ENCODE measurements at regions not wholly inside any gene's neighbourhood (a gene's known extent, or its start where the extent isn't known, plus 50 kb on each side); places are given as distances from the start of the nearest gene placed in this dataset.

DNA sequence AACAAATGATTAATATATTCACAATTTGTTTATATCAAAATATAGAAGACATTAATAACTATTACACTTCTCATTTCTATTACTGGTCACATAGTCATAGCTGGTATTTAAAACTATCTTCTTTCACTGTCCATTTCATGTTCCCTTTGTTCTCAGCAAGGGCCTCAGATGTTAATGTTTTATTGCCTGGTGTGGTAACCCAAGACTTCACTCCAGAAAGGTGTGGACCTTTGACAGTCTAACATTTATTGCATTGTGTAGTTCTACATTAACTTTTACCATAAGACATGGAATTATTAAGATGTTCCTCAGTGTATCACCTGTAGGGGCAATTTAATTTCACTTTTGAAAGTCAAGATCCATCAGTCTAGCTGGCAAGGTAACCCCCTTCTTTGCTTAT is 691.3 kb downstream of the SQOR start:
- TF ChIP-seq, protein P1, sequence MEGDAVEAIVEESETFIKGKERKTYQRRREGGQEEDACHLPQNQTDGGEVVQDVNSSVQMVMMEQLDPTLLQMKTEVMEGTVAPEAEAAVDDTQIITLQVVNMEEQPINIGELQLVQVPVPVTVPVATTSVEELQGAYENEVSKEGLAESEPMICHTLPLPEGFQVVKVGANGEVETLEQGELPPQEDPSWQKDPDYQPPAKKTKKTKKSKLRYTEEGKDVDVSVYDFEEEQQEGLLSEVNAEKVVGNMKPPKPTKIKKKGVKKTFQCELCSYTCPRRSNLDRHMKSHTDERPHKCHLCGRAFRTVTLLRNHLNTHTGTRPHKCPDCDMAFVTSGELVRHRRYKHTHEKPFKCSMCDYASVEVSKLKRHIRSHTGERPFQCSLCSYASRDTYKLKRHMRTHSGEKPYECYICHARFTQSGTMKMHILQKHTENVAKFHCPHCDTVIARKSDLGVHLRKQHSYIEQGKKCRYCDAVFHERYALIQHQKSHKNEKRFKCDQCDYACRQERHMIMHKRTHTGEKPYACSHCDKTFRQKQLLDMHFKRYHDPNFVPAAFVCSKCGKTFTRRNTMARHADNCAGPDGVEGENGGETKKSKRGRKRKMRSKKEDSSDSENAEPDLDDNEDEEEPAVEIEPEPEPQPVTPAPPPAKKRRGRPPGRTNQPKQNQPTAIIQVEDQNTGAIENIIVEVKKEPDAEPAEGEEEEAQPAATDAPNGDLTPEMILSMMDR (IDR thresholded peaks at IDR 0.05), result no peak
- TF ChIP-seq ZFX (IDR thresholded peaks at IDR 0.05; ENCODE audit: borderline replicate concordance), result no peak
